Peyer's patch (tissue), 4 donors: ENCODE measurements at regions not wholly inside any gene's neighbourhood (a gene's known extent, or its start where the extent isn't known, plus 50 kb on each side); places are given as distances from the start of the nearest gene placed in this dataset.

ENCODE experiments used
- CTCF ChIP-seq, 6 experiments: fragments of 450-650 bp in 4 of 6; fragments of 200-600 bp in 2 of 6; sonication (generic) in 1 of 6; IDR thresholded peaks; one replicate each; pipeline ENCODE4 v1.5.1; 2017 to 2019; ENCODE audit warnings: antibody characterized with exemption in 6 of 6, mild to moderate bottlenecking in 3 of 6, moderate library complexity in 1 of 6
- POLR2A ChIP-seq, 2 donors: fragments of 450-650 bp; IDR thresholded peaks; one replicate each; pipeline ENCODE4 v1.5.1; 2017; ENCODE audit warnings: antibody characterized with exemption in 2 of 2, mild to moderate bottlenecking in 2 of 2, moderate library complexity in 2 of 2

- no peak for TF ChIP-seq CTCF (IDR thresholded peaks at IDR 0.05)
- TF ChIP-seq POLR2A (IDR thresholded peaks at IDR 0.05): no peak
Observed at GRCh38 chr5:40353442-40353841, 326.3 kb upstream of the PTGER4 start.
